IgD-negative memory B cell (primary cell): ENCODE measurements at regions not wholly inside any gene's neighbourhood (a gene's known extent, or its start where the extent isn't known, plus 50 kb on each side); places are given as distances from the start of the nearest gene placed in this dataset.
"Not testable (repeated sequence)": the region's sequence is repeated elsewhere in the genome, so short reads cannot be mapped to it uniquely, and the experiment has no call there.

Experiments
- H3K27ac Mint-ChIP-seq, 3 donors: one replicate each; pipeline ENCODE4 v1.8.0; 2020 to 2022; ENCODE audit warnings: mild to moderate bottlenecking in 3 of 3, mixed read lengths in 3 of 3, moderate library complexity in 1 of 3
- H3K27me3 Mint-ChIP-seq: one replicate; pipeline ENCODE4 v1.8.0; 2021; ENCODE audit warnings: mixed read lengths
- H3K36me3 Mint-ChIP-seq: one replicate; pipeline ENCODE4 v1.8.0; 2020; ENCODE audit warnings: mild to moderate bottlenecking, mixed read lengths
- H3K4me1 Mint-ChIP-seq, 3 donors: one replicate each; pipeline ENCODE4 v1.8.0; 2020 to 2022; ENCODE audit warnings: mixed read lengths in 3 of 3, mild to moderate bottlenecking in 1 of 3
- H3K4me3 Mint-ChIP-seq, 4 donors: one replicate each; pipeline ENCODE4 v1.8.0; 2020 to 2022; ENCODE audit warnings: mild to moderate bottlenecking in 4 of 4, mixed read lengths in 4 of 4, moderate library complexity in 3 of 4
- H3K9me3 Mint-ChIP-seq, 3 donors: one replicate each; pipeline ENCODE4 v1.8.0; 2020 to 2021; ENCODE audit warnings: mixed read lengths in 3 of 3, mild to moderate bottlenecking in 1 of 3

GRCh38 chr11:41622707-41623359, 163.4 kb upstream of the LRRC4C start:
- H3K4me3 Mint-ChIP-seq: no peak overlapping the region
- no peaks in the 10 kb centered on the region for H3K36me3 Mint-ChIP-seq
- H3K27me3 Mint-ChIP-seq: no peaks in the 10 kb centered on the region
- H3K4me1 Mint-ChIP-seq: no peaks in the 10 kb centered on the region
- no peak overlapping the region for H3K27ac Mint-ChIP-seq
- H3K9me3 Mint-ChIP-seq: peaks cover 0 to 10% (median 2%) of the 10 kb centered on the region in 3 donors

- Mint-ChIP-seq H3K27me3 (no peaks in the 10 kb centered on the region), H3K4me3 (no peak overlapping the region), H3K9me3 (peaks cover 2 to 16% (median 4%) of the 10 kb centered on the region in 3 donors), H3K4me1 (no peaks in the 10 kb centered on the region), H3K36me3 (no peaks in the 10 kb centered on the region), H3K27ac (no peak overlapping the region)
Observed at GRCh38 chr11:41659985-41660384, 200.5 kb upstream of the LRRC4C start.

- no peak overlapping the region for H3K27ac Mint-ChIP-seq
- H3K27me3 Mint-ChIP-seq: no peaks in the 10 kb centered on the region
- no peaks in the 10 kb centered on the region for H3K4me1 Mint-ChIP-seq
- no peaks in the 10 kb centered on the region for H3K36me3 Mint-ChIP-seq
- H3K4me3 Mint-ChIP-seq: no peak overlapping the region
- peaks cover 2 to 16% (median 4%) of the 10 kb centered on the region in 3 donors for H3K9me3 Mint-ChIP-seq
Observed at GRCh38 chr11:41660585-41660984, 201.1 kb upstream of the LRRC4C start.

DNA sequence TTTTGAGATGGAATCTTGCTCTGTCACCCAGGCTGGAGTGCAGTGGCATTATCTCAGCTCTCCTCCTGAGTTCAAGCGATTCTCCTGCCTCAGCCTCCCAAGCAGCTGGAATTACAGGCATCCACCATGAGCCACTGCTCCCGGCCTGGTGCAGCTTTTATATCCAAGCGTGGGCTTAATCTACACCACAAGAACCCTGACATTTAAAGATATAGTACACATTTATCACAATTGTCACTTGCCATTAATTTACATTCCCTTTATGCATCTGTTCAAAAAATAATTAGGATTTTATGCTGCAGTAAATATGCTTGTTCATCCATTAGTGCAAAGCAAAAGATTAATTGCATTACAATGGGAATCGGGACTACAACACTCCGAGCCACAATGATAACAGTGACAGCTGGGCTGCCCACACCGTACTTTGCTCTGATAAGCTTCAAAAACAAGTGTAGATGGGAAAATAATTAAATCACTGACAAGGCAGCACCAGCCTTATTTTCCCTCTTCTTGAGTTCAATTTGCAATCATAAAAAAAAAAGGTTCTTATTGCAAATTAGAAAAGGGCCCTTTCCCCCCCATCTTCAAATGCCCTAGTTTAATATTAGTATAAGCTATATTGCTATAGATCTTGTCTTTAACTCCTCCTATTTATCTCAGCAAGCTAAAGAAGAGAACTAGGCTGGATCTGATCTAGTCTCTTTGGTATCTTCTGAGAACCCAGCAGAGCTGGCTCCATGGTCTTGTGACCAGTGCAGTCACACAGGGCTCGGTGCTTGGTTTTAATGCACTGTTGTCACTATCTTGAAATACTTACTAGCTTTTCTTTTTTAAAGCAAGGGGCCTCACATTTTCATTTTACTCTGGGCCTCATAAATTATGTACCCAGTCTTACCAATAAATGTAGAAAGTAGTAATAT, 206.2 kb upstream of the LRRC4C start:
- Mint-ChIP-seq H3K4me1 (no peaks in the 10 kb centered on the region), H3K9me3 (peaks cover 0 to 10% (median 4%) of the 10 kb centered on the region in 3 donors), H3K36me3 (no peaks in the 10 kb centered on the region), H3K4me3 (no peak overlapping the region), H3K27me3 (no peaks in the 10 kb centered on the region), H3K27ac (no peak overlapping the region)

DNA sequence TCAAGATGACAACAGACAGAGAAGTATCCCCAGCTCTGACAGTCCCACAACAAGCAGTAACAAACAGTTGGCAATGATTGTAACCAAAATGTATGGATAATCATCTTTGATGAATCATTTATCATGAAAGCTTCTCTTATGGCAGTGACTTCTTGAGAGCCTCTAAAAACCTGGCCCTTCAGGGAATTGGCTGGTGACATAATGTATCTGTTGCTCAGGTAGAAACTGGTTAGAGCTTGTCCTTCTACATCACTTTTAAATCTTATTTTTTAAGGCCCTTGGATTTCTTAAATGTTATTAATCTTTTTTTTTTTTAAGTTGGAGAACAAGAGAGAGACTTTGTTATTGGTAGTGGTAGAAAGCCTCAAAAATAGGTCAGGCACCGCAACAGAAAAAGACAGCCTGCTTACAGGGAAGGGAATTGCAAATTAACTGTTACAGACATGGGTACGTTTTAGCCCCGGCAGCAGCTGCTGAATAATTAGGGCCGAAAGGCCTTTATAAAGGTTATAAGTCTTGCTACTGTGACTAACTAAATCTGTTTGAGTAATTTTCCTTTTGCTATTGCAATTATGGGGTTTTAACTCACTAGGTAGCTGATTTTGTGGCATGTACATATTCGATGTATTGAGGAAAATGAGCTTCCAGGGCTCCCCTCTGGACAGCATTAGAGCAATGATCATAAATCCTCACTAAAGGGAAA, 207.7 kb upstream of the LRRC4C start:
- Mint-ChIP-seq H3K4me1 (no peaks in the 10 kb centered on the region), H3K27ac (no peak overlapping the region), H3K36me3 (no peaks in the 10 kb centered on the region), H3K9me3 (peaks cover 0 to 10% (median 4%) of the 10 kb centered on the region in 3 donors), H3K4me3 (no peak overlapping the region), H3K27me3 (no peaks in the 10 kb centered on the region)

GRCh38 chr11:41675205-41675604, 215.8 kb upstream of the LRRC4C start:
- Mint-ChIP-seq H3K4me3 (no peak overlapping the region), H3K9me3 (peaks cover 0 to 4% (median 2%) of the 10 kb centered on the region in 3 donors), H3K36me3 (no peaks in the 10 kb centered on the region), H3K27me3 (no peaks in the 10 kb centered on the region), H3K4me1 (no peaks in the 10 kb centered on the region), H3K27ac (no peak overlapping the region)

- Mint-ChIP-seq H3K4me3 (no peak overlapping the region), H3K27me3 (no peaks in the 10 kb centered on the region), H3K27ac (no peak overlapping the region), H3K36me3 (no peaks in the 10 kb centered on the region), H3K4me1 (no peaks in the 10 kb centered on the region), H3K9me3 (peaks cover 2 to 11% (median 3%) of the 10 kb centered on the region in 3 donors)
Observed at GRCh38 chr11:41713030-41713429, 253.6 kb upstream of the LRRC4C start.

- peaks cover 2 to 11% (median 3%) of the 10 kb centered on the region in 3 donors for H3K9me3 Mint-ChIP-seq
- no peak overlapping the region for H3K4me3 Mint-ChIP-seq
- no peak overlapping the region for H3K27ac Mint-ChIP-seq
- H3K36me3 Mint-ChIP-seq: no peaks in the 10 kb centered on the region
- no peaks in the 10 kb centered on the region for H3K27me3 Mint-ChIP-seq
- no peaks in the 10 kb centered on the region for H3K4me1 Mint-ChIP-seq
Observed at GRCh38 chr11:41714101-41714500, 254.6 kb upstream of the LRRC4C start.

GRCh38 chr11:41716862-41717261, 257.4 kb upstream of the LRRC4C start:
- no peaks in the 10 kb centered on the region for H3K36me3 Mint-ChIP-seq
- no peak overlapping the region for H3K4me3 Mint-ChIP-seq
- H3K27me3 Mint-ChIP-seq: no peaks in the 10 kb centered on the region
- H3K27ac Mint-ChIP-seq: no peak overlapping the region
- H3K4me1 Mint-ChIP-seq: no peaks in the 10 kb centered on the region
- peaks cover 2 to 14% (median 3%) of the 10 kb centered on the region in 3 donors for H3K9me3 Mint-ChIP-seq

- Mint-ChIP-seq H3K27me3 (no peaks in the 10 kb centered on the region), H3K36me3 (no peaks in the 10 kb centered on the region), H3K9me3 (peaks cover 3 to 16% (median 6%) of the 10 kb centered on the region in 3 donors), H3K4me1 (no peaks in the 10 kb centered on the region), H3K27ac (no peak overlapping the region), H3K4me3 (no peak overlapping the region)
Observed at GRCh38 chr11:41720761-41721160, 261.3 kb upstream of the LRRC4C start.

GRCh38 chr11:41728161-41728560, 268.7 kb upstream of the LRRC4C start:
- H3K27me3 Mint-ChIP-seq, H3K36me3 Mint-ChIP-seq, H3K4me3 Mint-ChIP-seq, H3K9me3 Mint-ChIP-seq, H3K4me1 Mint-ChIP-seq, H3K27ac Mint-ChIP-seq: not testable (repeated sequence)

- Mint-ChIP-seq H3K27ac (no peak overlapping the region), H3K27me3 (no peaks in the 10 kb centered on the region), H3K4me1 (no peaks in the 10 kb centered on the region), H3K4me3 (no peak overlapping the region), H3K9me3 (peaks cover 6 to 10% (median 6%) of the 10 kb centered on the region in 3 donors), H3K36me3 (no peaks in the 10 kb centered on the region)
Observed at GRCh38 chr11:41775296-41775695, 315.8 kb upstream of the LRRC4C start.

DNA sequence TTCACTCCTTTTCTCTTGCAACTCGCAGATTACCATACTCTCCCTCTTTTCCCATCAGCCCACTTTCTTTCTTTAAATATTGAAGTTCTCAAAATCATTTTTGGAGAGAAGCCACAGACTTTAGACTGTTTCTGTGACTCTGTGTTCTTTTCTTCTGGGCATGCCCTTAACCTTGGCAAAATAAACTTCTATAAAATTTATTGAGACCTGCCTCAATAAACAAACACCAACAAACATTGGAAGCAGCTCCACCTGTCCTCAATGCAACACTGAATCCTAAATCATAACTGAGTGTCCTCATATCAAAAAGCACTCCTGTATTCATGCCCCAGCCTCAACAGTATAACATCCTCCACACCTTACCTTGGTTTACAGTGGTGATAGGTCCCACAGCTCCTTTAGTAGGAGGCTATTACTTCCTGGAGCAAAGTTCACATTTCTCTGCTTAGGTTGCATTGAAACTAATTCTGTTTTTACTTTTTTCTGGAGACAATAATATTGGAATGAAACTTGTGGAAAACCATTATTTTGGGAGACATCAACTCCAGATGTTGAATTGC, 320.0 kb upstream of the LRRC4C start:
- H3K4me1 Mint-ChIP-seq: no peaks in the 10 kb centered on the region
- H3K36me3 Mint-ChIP-seq: no peaks in the 10 kb centered on the region
- H3K4me3 Mint-ChIP-seq: no peak overlapping the region
- no peak overlapping the region for H3K27ac Mint-ChIP-seq
- H3K27me3 Mint-ChIP-seq: no peaks in the 10 kb centered on the region
- peaks cover 5 to 6% (median 6%) of the 10 kb centered on the region in 3 donors for H3K9me3 Mint-ChIP-seq

- Mint-ChIP-seq H3K4me3 (no peak overlapping the region), H3K9me3 (peaks cover 1 to 7% (median 6%) of the 10 kb centered on the region in 3 donors), H3K4me1 (no peaks in the 10 kb centered on the region), H3K27me3 (no peaks in the 10 kb centered on the region), H3K27ac (no peak overlapping the region), H3K36me3 (no peaks in the 10 kb centered on the region)
Observed at GRCh38 chr11:41781441-41781840, 322.0 kb upstream of the LRRC4C start.
